HG02943 (cell line): ENCODE measurements at regions not wholly inside any gene's neighbourhood (a gene's known extent, or its start where the extent isn't known, plus 50 kb on each side); places are given as distances from the start of the nearest gene placed in this dataset.
"Not testable (repeated sequence)": the region's sequence is repeated elsewhere in the genome, so short reads cannot be mapped to it uniquely, and the experiment has no call there.

Experiments
- ATAC-seq: cut with Tn5 transposase; IDR thresholded peaks from one replicate; pipeline ENCODE4 v1.9.1; 2021; ENCODE audit warnings: mild to moderate bottlenecking, low read depth, moderate library complexity; ENCODE audit not compliant: unreplicated experiment

GRCh38 chr7:112939574-112940313 lies 146.9 kb downstream of the GPR85 start:
- peak; percentile 98 for ATAC-seq

DNA sequence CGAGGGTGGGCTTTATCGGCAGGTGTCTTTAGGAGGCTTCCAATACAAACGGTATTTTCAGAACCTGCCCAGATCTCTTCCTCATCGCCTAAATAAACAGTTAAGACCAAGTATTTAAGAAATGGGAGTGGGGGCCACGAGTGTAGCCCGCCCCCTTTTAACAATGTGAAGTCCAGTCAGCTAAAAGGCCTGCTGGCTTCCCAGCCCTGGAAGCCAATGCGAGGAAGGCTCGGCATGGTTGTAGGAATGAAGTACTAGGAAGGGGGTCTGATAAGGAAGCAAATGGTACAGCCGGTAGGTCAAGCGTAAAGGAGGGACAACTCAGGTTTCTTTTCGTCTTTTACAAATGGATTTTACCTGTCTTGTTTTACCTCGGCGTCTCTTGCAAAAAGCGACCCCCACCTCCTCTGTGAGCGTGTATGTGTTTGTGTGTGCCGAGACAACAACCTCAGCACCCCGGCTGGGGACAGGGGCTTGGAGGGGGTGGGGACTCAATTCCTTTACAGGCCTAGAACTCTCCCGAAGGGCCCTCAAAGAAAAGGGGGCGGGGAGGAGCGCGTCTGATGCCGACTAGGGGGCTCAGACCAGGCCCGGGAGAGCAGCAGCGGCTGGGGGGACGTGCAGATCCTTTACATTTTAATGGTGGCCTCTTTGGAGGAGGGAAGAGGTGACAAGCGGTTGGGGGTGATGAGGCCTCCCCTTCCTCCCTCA lies 147.6 kb downstream of the GPR85 start:
- peak; percentile 14 for ATAC-seq

- no peak for ATAC-seq
These were observed 147.6 kb upstream of the TMEM168 start for GRCh38 chr7:112937651-112938415.

- no peak for ATAC-seq
These were observed 143.4 kb upstream of the TMEM168 start for GRCh38 chr7:112933598-112933997.

DNA sequence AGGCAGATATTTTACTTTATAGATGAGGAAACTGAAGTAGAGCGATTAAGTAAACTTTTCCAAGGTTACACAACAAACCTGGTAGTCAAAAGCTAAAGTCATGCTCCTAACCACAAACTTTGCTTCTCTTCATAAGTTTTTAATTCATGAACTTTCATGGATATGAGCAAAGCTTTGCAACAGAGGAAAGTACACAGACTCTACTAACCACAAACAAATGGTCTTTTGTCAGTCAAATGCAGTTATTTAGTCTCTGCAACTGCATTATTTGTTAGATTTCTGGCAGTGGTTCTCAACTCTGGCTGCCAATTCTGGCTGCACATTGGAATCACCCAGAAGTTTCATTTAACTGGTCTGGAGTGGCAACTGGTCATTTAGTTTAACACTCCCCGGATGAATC lies 140.6 kb upstream of the TMEM168 start:
- ATAC-seq: no peak

GRCh38 chr7:112929421-112929820 lies 139.2 kb upstream of the TMEM168 start:
- ATAC-seq: no peak

GRCh38 chr7:112926018-112926417 lies 135.8 kb upstream of the TMEM168 start:
- ATAC-seq: no peak

GRCh38 chr7:112922546-112922945 lies 132.4 kb upstream of the TMEM168 start:
- not testable (repeated sequence) for ATAC-seq

DNA sequence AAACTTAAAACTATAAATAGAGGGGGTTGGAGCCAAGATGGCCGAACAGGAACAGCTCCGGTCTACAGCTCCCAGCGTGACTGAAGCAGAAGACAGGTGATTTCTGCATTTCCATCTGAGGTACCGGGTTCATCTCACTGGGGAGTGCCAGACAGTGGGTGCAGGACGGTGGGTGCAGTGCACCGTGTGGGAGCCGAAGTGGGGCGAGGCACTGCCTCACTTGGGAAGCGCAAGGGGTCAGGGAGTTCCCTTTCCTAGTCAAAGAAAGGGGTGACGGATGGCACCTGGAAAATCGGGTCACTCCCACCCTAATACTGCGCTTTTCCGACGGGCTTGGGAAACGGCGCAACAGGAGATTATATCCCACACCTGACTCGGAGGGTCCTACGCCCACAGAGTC lies 126.2 kb upstream of the TMEM168 start:
- ATAC-seq: not testable (repeated sequence)

GRCh38 chr7:112908086-112908485 lies 117.9 kb upstream of the TMEM168 start:
- no peak for ATAC-seq

DNA sequence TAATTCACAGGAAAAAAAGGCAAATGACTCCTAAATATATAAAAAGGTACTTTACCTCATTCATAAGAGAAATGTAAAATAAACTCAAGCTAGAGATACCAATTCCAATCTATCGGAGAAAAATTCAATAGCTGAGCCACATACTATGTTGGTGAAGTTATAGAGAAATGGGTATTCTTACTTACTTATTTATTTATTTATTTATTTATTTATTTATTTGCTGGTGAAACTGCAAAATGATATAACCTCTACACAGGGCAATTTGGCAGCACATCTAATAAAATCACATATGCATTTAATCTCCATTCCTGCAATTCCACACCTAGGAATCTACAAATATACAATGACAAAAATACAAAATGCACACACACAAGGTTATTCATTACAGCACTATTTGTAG lies 117.5 kb upstream of the TMEM168 start:
- no peak for ATAC-seq

DNA sequence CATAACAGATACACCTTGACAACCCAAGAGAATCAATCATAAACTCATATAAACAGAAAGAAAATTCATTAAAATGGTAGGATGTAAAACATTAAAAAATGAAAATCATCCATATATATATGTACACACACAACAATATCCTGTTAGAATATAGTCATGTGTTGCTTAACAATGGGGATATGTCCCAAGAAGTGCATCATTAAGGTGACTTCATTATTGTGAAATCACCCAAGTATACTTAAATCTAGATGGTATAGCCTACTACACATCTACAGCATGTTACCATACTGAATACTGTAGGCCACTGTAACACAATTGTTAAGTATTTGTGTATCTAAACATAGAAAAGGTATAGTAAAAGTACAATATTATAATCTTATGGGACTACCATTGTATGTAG lies 115.8 kb upstream of the TMEM168 start:
- ATAC-seq: no peak

- no peak for ATAC-seq
These were observed 115.2 kb upstream of the TMEM168 start for GRCh38 chr7:112905413-112905812.

- ATAC-seq: peak; percentile 82
These were observed 108.5 kb upstream of the TMEM168 start for GRCh38 chr7:112898432-112899290.

GRCh38 chr7:112897839-112898431 lies 107.7 kb upstream of the TMEM168 start:
- ATAC-seq: no peak

GRCh38 chr7:112896026-112896601 lies 105.9 kb upstream of the TMEM168 start:
- no peak for ATAC-seq

DNA sequence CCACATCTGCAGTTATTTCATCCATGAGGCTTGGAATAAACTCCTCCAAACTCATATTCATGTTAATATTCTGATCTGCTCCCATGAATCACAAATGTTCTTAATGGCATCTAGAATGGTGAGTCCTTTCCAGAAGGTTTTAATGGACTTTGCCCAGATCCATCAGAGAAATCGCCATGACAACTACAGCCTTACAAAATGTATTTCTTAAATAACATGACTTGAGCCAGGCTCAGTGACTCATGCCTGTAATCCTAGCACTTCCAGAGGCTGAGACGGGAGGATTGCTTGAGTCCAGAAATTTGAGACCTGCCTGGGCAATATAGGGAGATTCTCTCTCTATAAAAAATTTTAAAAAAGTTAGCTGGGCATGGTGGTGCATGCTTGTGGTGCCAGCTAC lies 102.1 kb upstream of the TMEM168 start:
- no peak for ATAC-seq

- ATAC-seq: no peak
These were observed 101.5 kb upstream of the TMEM168 start for GRCh38 chr7:112891698-112892097.

GRCh38 chr7:112889834-112890438 lies 99.7 kb upstream of the TMEM168 start:
- ATAC-seq: no peak
